Transverse colon (tissue), 4 donors: ENCODE measurements at regions not wholly inside any gene's neighbourhood (a gene's known extent, or its start where the extent isn't known, plus 50 kb on each side); places are given as distances from the start of the nearest gene placed in this dataset.

Source experiments
- POLR2AphosphoS5 ChIP-seq, 3 donors: sonication (generic); formaldehyde crosslinking; IDR thresholded peaks; one replicate each; pipeline ENCODE4 v1.6.1; 2016; ENCODE audit warnings: antibody characterized with exemption in 3 of 3
- TF ChIP-seq, protein P1 (sequence below), 5 experiments: fragments of 200-600 bp in 3 of 5; fragments of 450-650 bp in 2 of 5; sonication (generic) in 3 of 5; IDR thresholded peaks; 1 replicate in 2 of 5; 2 replicates in 3 of 5; pipeline ENCODE4 v1.5.1; 2016 to 2017; ENCODE audit warnings: antibody characterized with exemption in 5 of 5, inconsistent platforms in 3 of 5, mild to moderate bottlenecking in 2 of 5, moderate library complexity in 1 of 5

DNA sequence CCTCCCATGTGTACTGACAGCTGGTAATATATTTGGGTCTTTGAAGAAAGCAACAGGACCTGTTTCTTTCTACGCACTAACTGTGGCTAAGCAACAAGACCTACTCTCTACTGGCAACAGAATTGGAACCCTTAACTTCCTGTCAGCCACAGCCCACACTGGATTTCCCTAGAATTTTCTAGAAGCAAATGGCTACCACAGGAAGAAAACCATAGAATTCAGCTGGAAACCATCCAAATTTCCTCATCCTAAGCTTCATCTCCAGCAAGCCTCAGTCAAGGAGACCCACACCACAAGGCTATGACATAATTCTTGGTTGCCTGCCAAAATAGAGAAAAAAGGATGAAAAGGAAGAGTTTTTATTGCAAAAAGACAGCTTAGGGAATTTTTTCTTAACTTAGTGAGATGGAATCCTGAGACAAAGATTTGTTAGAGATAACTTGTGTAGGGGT lies 171.8 kb upstream of the TNC start:
- TF ChIP-seq, protein P1, sequence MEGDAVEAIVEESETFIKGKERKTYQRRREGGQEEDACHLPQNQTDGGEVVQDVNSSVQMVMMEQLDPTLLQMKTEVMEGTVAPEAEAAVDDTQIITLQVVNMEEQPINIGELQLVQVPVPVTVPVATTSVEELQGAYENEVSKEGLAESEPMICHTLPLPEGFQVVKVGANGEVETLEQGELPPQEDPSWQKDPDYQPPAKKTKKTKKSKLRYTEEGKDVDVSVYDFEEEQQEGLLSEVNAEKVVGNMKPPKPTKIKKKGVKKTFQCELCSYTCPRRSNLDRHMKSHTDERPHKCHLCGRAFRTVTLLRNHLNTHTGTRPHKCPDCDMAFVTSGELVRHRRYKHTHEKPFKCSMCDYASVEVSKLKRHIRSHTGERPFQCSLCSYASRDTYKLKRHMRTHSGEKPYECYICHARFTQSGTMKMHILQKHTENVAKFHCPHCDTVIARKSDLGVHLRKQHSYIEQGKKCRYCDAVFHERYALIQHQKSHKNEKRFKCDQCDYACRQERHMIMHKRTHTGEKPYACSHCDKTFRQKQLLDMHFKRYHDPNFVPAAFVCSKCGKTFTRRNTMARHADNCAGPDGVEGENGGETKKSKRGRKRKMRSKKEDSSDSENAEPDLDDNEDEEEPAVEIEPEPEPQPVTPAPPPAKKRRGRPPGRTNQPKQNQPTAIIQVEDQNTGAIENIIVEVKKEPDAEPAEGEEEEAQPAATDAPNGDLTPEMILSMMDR (IDR thresholded peaks at IDR 0.05), result no peak
- TF ChIP-seq POLR2AphosphoS5 (IDR thresholded peaks at IDR 0.05), result no peak
